HUES64 (cell line): ENCODE measurements at regions not wholly inside any gene's neighbourhood (a gene's known extent, or its start where the extent isn't known, plus 50 kb on each side); places are given as distances from the start of the nearest gene placed in this dataset.
"Not testable (repeated sequence)": the region's sequence is repeated elsewhere in the genome, so short reads cannot be mapped to it uniquely, and the experiment has no call there.

Experiments
- H3K27ac ChIP-seq: 2 replicates; pipeline ENCODE4 v1.7.0; 2013; ENCODE audit warnings: low read depth, low read length, inconsistent platforms
- H3K27me3 ChIP-seq: 2 replicates; pipeline ENCODE4 v1.6.1; 2013; ENCODE audit warnings: mild to moderate bottlenecking, low read length; ENCODE audit not compliant: insufficient read depth
- H3K36me3 ChIP-seq: 2 replicates; pipeline ENCODE4 v1.6.1; 2013; ENCODE audit warnings: mild to moderate bottlenecking, low read length; ENCODE audit not compliant: insufficient read depth
- H3K4me1 ChIP-seq: 2 replicates; pipeline ENCODE4 v1.6.1; 2013; ENCODE audit warnings: mild to moderate bottlenecking, low read length, moderate library complexity; ENCODE audit not compliant: insufficient read depth
- H3K4me3 ChIP-seq: 2 replicates; pipeline ENCODE4 v1.5.1; 2013; ENCODE audit warnings: mild to moderate bottlenecking, low read length, moderate library complexity
- H3K9ac ChIP-seq: 2 replicates; pipeline ENCODE4 v1.6.1; 2013; ENCODE audit warnings: mild to moderate bottlenecking, low read depth, low read length
- H3K9me3 ChIP-seq: 2 replicates; pipeline ENCODE4 v1.6.1; 2013; ENCODE audit warnings: low read depth, low read length; ENCODE audit not compliant: insufficient read depth
- WGBS: fragments of 150-250, 120-280 bp; methylation state at CpG from one replicate; pipeline ENCODE4 v1.1.7; 2013; ENCODE audit warnings: missing lambda C conversion rate; 5-methylcytosine and 5-hydroxymethylcytosine counted together

GRCh38 chr16:8114941-8115340 lies 475.4 kb downstream of the TMEM114 start:
- not testable (repeated sequence) for H3K4me1 ChIP-seq, H3K4me3 ChIP-seq, H3K36me3 ChIP-seq, H3K27me3 ChIP-seq, H3K9ac ChIP-seq, H3K27ac ChIP-seq
- 96% methylated on average over 32 of the region's 32 CpGs for WGBS
- H3K9me3 ChIP-seq, result peaks cover 11% of the 10 kb centered on the region; the same call in 1 of the 2 replicates

- no peaks in the 10 kb centered on the region for H3K4me1 ChIP-seq
- H3K4me3 ChIP-seq, result no peak overlapping the region
- no peaks in the 10 kb centered on the region for H3K36me3 ChIP-seq
- WGBS, result 92% methylated on average over 3 of the region's 3 CpGs
- H3K27ac ChIP-seq, result no peak overlapping the region
- H3K27me3 ChIP-seq, result no peaks in the 10 kb centered on the region
- H3K9ac ChIP-seq, result no peak overlapping the region
- peaks cover 11% of the 10 kb centered on the region; the same call in 1 of the 2 replicates for H3K9me3 ChIP-seq
These were observed 476.5 kb downstream of the TMEM114 start for GRCh38 chr16:8113843-8114242.

GRCh38 chr16:8110572-8111514 lies 479.5 kb downstream of the TMEM114 start:
- 93% methylated on average over 5 of the region's 6 CpGs for whole genome bisulfite sequencing
- H3K9me3 ChIP-seq, result peaks cover 11% of the 10 kb centered on the region; the same call in 1 of the 2 replicates
- H3K36me3 ChIP-seq, result no peaks in the 10 kb centered on the region
- no peak overlapping the region for H3K27ac ChIP-seq
- no peaks in the 10 kb centered on the region for H3K27me3 ChIP-seq
- no peaks in the 10 kb centered on the region for H3K4me1 ChIP-seq
- H3K4me3 ChIP-seq, result no peak overlapping the region
- no peak overlapping the region for H3K9ac ChIP-seq

GRCh38 chr16:8109510-8110369 lies 480.6 kb downstream of the TMEM114 start:
- Histone ChIP-seq H3K27ac (no peak overlapping the region), H3K27me3 (no peaks in the 10 kb centered on the region), H3K4me3 (no peak overlapping the region), H3K36me3 (no peaks in the 10 kb centered on the region), H3K9ac (no peak overlapping the region), H3K9me3 (peaks cover 11% of the 10 kb centered on the region; the same call in 1 of the 2 replicates), H3K4me1 (no peaks in the 10 kb centered on the region)
- 86% methylated on average over 17 of the region's 18 CpGs for WGBS

- WGBS, result 96% methylated on average over 15 of the region's 15 CpGs
- Histone ChIP-seq H3K4me1 (no peaks in the 10 kb centered on the region), H3K9me3 (peaks cover 11% of the 10 kb centered on the region; the same call in 1 of the 2 replicates), H3K4me3 (no peak overlapping the region), H3K27me3 (no peaks in the 10 kb centered on the region), H3K36me3 (no peaks in the 10 kb centered on the region), H3K27ac (no peak overlapping the region), H3K9ac (no peak overlapping the region)
These were observed 481.3 kb downstream of the TMEM114 start for GRCh38 chr16:8108991-8109509.

GRCh38 chr16:8107296-8107695 lies 483.0 kb downstream of the TMEM114 start:
- Histone ChIP-seq H3K27me3 (no peaks in the 10 kb centered on the region), H3K9me3 (no peaks in the 10 kb centered on the region), H3K9ac (no peak overlapping the region), H3K36me3 (no peaks in the 10 kb centered on the region), H3K27ac (no peak overlapping the region), H3K4me1 (no peaks in the 10 kb centered on the region), H3K4me3 (no peak overlapping the region)
- 84% methylated on average over 9 of the region's 10 CpGs for WGBS

- Histone ChIP-seq H3K9me3 (no peaks in the 10 kb centered on the region), H3K36me3 (no peaks in the 10 kb centered on the region), H3K27ac (no peak overlapping the region), H3K9ac (no peak overlapping the region), H3K27me3 (no peaks in the 10 kb centered on the region), H3K4me1 (no peaks in the 10 kb centered on the region), H3K4me3 (no peak overlapping the region)
- 92% methylated on average over 8 of the region's 8 CpGs for WGBS
These were observed 486.5 kb downstream of the TMEM114 start for GRCh38 chr16:8103649-8104289.

GRCh38 chr16:8099586-8099985 lies 490.7 kb downstream of the TMEM114 start:
- Histone ChIP-seq H3K9ac (no peak overlapping the region), H3K27me3 (no peaks in the 10 kb centered on the region), H3K9me3 (no peaks in the 10 kb centered on the region), H3K36me3 (no peaks in the 10 kb centered on the region), H3K4me1 (no peaks in the 10 kb centered on the region), H3K4me3 (no peak overlapping the region), H3K27ac (no peak overlapping the region)
- no CpG with 5 or more reads among the region's 4 CpGs for WGBS

- WGBS, result 94% methylated on average over 11 of the region's 11 CpGs
- H3K27ac ChIP-seq, result no peak overlapping the region
- no peaks in the 10 kb centered on the region for H3K4me1 ChIP-seq
- H3K36me3 ChIP-seq, result no peaks in the 10 kb centered on the region
- no peak overlapping the region for H3K9ac ChIP-seq
- H3K4me3 ChIP-seq, result no peak overlapping the region
- no peaks in the 10 kb centered on the region for H3K9me3 ChIP-seq
- H3K27me3 ChIP-seq, result no peaks in the 10 kb centered on the region
These were observed 491.3 kb downstream of the TMEM114 start for GRCh38 chr16:8098947-8099512.

- Histone ChIP-seq H3K9ac (no peak overlapping the region), H3K9me3 (no peaks in the 10 kb centered on the region), H3K4me1 (no peaks in the 10 kb centered on the region), H3K36me3 (no peaks in the 10 kb centered on the region), H3K4me3 (no peak overlapping the region), H3K27ac (no peak overlapping the region), H3K27me3 (no peaks in the 10 kb centered on the region)
- WGBS, result 93% methylated on average over 5 of the region's 5 CpGs
These were observed 494.1 kb downstream of the TMEM114 start for GRCh38 chr16:8096211-8096610.
